ENCODE measurements at regions not wholly inside any gene's neighbourhood (a gene's known extent, or its start where the extent isn't known, plus 50 kb on each side); places are given as distances from the start of the nearest gene placed in this dataset.
"Not testable (repeated sequence)": the region's sequence is repeated elsewhere in the genome, so short reads cannot be mapped to it uniquely, and the experiment has no call there.

- Histone ChIP-seq H3K27ac (no peak overlapping the region), H3K36me3 (no peaks in the 10 kb centered on the region), H3K9me3 (no peaks in the 10 kb centered on the region), H3K27me3 (no peaks in the 10 kb centered on the region), H3K9ac (ENCODE audit: low read depth in 2 of 2, low read length in 2 of 2) (no peak overlapping the region), H3K4me3 (no peak overlapping the region), H3K4me1 (no peaks in the 10 kb centered on the region)
- TF ChIP-seq CTCF (IDR thresholded peaks at IDR 0.05): no peak
- intact Hi-C loops (cut with DNase I): no loop called here
- no peak for DNase-seq
These were observed 415.8 kb upstream of the GRID2 start for GRCh38 chr4:91887926-91888325.

DNA sequence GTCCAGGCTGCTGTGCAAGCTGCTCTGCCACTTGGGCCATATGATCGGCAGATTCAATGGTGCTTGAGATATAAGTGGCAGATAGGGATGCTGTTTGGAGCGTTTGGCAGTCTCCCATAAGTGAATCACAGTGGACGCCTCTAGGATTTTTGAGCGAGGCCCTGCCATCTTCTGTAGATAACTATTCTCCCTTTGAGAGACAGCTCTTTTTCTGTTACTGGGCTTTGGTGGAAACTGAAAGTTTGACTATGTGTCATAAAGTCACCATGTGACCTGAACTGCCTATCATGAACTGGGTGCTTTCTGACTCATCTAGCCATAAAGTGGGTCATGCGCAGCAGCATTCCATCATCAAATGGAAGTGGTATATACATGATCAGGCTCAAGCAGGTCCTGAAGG, 412.5 kb upstream of the GRID2 start:
- H3K27me3 ChIP-seq; DNase-seq; H3K27ac ChIP-seq; H3K36me3 ChIP-seq; H3K9me3 ChIP-seq; intact Hi-C loops (cut with DNase I); H3K4me1 ChIP-seq; H3K9ac ChIP-seq (ENCODE audit: low read depth in 2 of 2, low read length in 2 of 2); H3K4me3 ChIP-seq: not testable (repeated sequence)

DNA sequence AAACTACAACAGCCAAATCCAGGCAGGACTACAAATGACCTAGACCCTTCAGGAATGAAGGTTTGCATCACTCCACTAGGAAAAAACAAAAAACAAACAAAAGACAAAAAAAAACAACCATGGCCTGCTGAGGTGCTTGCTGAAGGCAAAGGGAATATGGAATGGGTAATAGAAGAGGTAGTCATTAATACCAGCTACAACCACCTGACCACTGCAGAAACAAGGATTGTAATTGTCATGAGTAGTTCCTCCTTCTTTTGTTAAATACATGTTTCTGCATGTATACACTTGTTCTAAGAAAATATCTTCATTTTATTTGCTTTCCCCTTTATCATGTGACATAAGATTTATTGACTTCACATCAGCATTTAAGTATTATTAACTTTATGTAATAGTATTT, 409.8 kb upstream of the GRID2 start:
- Histone ChIP-seq H3K9me3 (no peaks in the 10 kb centered on the region), H3K9ac (ENCODE audit: low read depth in 2 of 2, low read length in 2 of 2) (no peak overlapping the region), H3K27me3 (no peaks in the 10 kb centered on the region), H3K27ac (no peak overlapping the region), H3K4me3 (no peak overlapping the region), H3K4me1 (no peaks in the 10 kb centered on the region), H3K36me3 (no peaks in the 10 kb centered on the region)
- DNase-seq: no peak
- intact Hi-C loops (cut with DNase I): no loop called here
- no peak for TF ChIP-seq CTCF (IDR thresholded peaks at IDR 0.05)

- no peak overlapping the region for H3K9ac ChIP-seq (ENCODE audit: low read depth in 2 of 2, low read length in 2 of 2)
- H3K9me3 ChIP-seq: no peaks in the 10 kb centered on the region
- no peaks in the 10 kb centered on the region for H3K4me1 ChIP-seq
- no peaks in the 10 kb centered on the region for H3K27me3 ChIP-seq
- no peaks in the 10 kb centered on the region for H3K36me3 ChIP-seq
- intact Hi-C loops (cut with DNase I): no loop called here
- H3K4me3 ChIP-seq: no peak overlapping the region
- no peak for DNase-seq
- no peak overlapping the region for H3K27ac ChIP-seq
- TF ChIP-seq CTCF (IDR thresholded peaks at IDR 0.05): no peak
These were observed 399.2 kb upstream of the GRID2 start for GRCh38 chr4:91904556-91904955.

DNA sequence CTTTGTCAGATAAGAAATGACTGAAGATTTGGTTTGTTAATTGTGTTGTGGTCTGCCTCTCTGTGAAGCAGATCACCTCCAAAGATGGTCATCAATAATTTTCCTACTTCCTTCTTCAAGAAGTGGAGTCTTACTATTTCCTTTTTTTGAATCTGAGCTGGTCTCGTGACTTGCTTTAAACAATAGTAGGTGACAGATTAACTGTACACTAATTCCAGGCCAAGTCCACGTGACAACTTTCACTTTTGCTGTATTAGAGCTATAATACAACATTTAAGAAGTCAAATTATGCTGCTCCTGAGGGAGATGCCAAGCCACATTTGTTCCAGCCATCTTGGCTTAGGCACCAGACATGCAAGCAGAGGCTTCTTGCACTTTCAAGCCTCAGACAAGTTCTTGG, 393.8 kb upstream of the GRID2 start:
- Histone ChIP-seq H3K27ac (no peak overlapping the region), H3K4me3 (no peak overlapping the region), H3K9me3 (no peaks in the 10 kb centered on the region), H3K9ac (ENCODE audit: low read depth in 2 of 2, low read length in 2 of 2) (no peak overlapping the region), H3K36me3 (no peaks in the 10 kb centered on the region), H3K4me1 (no peaks in the 10 kb centered on the region), H3K27me3 (no peaks in the 10 kb centered on the region)
- TF ChIP-seq CTCF (IDR thresholded peaks at IDR 0.05): no peak
- intact Hi-C loops (cut with DNase I): no loop called here
- no peak for DNase-seq

- Histone ChIP-seq H3K4me1 (no peaks in the 10 kb centered on the region), H3K9ac (ENCODE audit: low read depth in 2 of 2, low read length in 2 of 2) (no peak overlapping the region), H3K36me3 (no peaks in the 10 kb centered on the region), H3K27me3 (no peaks in the 10 kb centered on the region), H3K4me3 (no peak overlapping the region), H3K9me3 (no peaks in the 10 kb centered on the region), H3K27ac (no peak overlapping the region)
- intact Hi-C loops (cut with DNase I): no loop called here
- no peak for DNase-seq
- TF ChIP-seq CTCF (IDR thresholded peaks at IDR 0.05): no peak
These were observed 389.5 kb upstream of the GRID2 start for GRCh38 chr4:91914176-91914804.
